Mammary epithelial cell (primary cell): ENCODE measurements at regions not wholly inside any gene's neighbourhood (a gene's known extent, or its start where the extent isn't known, plus 50 kb on each side); places are given as distances from the start of the nearest gene placed in this dataset.

Experiments
- CTCF ChIP-seq, 2 donors: IDR thresholded peaks in 1 of 2; conservative IDR thresholded peaks in 1 of 2; 2 replicates each; pipeline ENCODE4 v1.5.1; 2011 to 2012; ENCODE audit warnings: inconsistent platforms in 2 of 2, low read length in 2 of 2, mild to moderate bottlenecking in 2 of 2, control low read depth in 1 of 2, low read depth in 1 of 2; ENCODE audit not compliant: insufficient read depth in 1 of 2; ENCODE audit errors: extremely low read depth in 1 of 2
- EZH2 ChIP-seq: IDR thresholded peaks from 2 replicates; pipeline ENCODE4 v1.6.1; 2012; ENCODE audit warnings: low read length, inconsistent platforms, borderline replicate concordance

- TF ChIP-seq CTCF (conservative IDR thresholded peaks at IDR 0.05 in 1 of 2, IDR thresholded peaks at IDR 0.05 in 1 of 2; ENCODE audit: extremely low read depth in 1 of 2, insufficient read depth in 1 of 2, low read depth in 1 of 2, low read length in 2 of 2) = no peak
- TF ChIP-seq EZH2 = no peak
Observed at GRCh38 chr2:17010104-17010503, 344.5 kb upstream of the CYRIA start.
